DMS114 treated with DMSO at 0.1 percent for 48 hours (cell line): ENCODE measurements at regions not wholly inside any gene's neighbourhood (a gene's known extent, or its start where the extent isn't known, plus 50 kb on each side); places are given as distances from the start of the nearest gene placed in this dataset.

ENCODE experiments used
- DNase-seq: peaks from one replicate; lab custom pipeline; 2025; ENCODE audit not compliant: unreplicated experiment; lab: John Stamatoyannopoulos, UW

- DNase-seq, result no peak
These were observed 290.6 kb upstream of the GHITM start for GRCh38 chr10:83848677-83849076.

GRCh38 chr10:83849150-83849549 lies 290.2 kb upstream of the GHITM start:
- no peak for DNase-seq

GRCh38 chr10:83852146-83852545 lies 287.2 kb upstream of the GHITM start:
- no peak for DNase-seq

GRCh38 chr10:83862723-83863122 lies 276.6 kb upstream of the GHITM start:
- DNase-seq, result no peak

GRCh38 chr10:83863283-83863966 lies 275.9 kb upstream of the GHITM start:
- no peak for DNase-seq

GRCh38 chr10:83869898-83870297 lies 269.4 kb upstream of the GHITM start:
- DNase-seq, result no peak

GRCh38 chr10:83871187-83872081 lies 267.9 kb upstream of the GHITM start:
- peak; percentile 57 for DNase-seq

GRCh38 chr10:83880252-83880791 lies 259.0 kb upstream of the GHITM start:
- no peak for DNase-seq

- no peak for DNase-seq
These were observed 257.6 kb upstream of the GHITM start for GRCh38 chr10:83881661-83882060.

- no peak for DNase-seq
These were observed 252.4 kb upstream of the GHITM start for GRCh38 chr10:83886871-83887270.

GRCh38 chr10:83892737-83893136 lies 246.6 kb upstream of the GHITM start:
- DNase-seq, result no peak

- DNase-seq, result no peak
These were observed 243.1 kb upstream of the GHITM start for GRCh38 chr10:83896219-83896618.

- no peak for DNase-seq
These were observed 241.7 kb upstream of the GHITM start for GRCh38 chr10:83897626-83898025.

- DNase-seq, result no peak
These were observed 230.8 kb upstream of the GHITM start for GRCh38 chr10:83908506-83908905.

GRCh38 chr10:83909001-83909400 lies 230.3 kb upstream of the GHITM start:
- DNase-seq, result no peak

- no peak for DNase-seq
These were observed 223.5 kb upstream of the GHITM start for GRCh38 chr10:83915801-83916200.

GRCh38 chr10:83917537-83918506 lies 221.5 kb upstream of the GHITM start:
- DNase-seq, result no peak

- no peak for DNase-seq
These were observed 220.1 kb upstream of the GHITM start for GRCh38 chr10:83919187-83919586.

- no peak for DNase-seq
These were observed 217.1 kb upstream of the GHITM start for GRCh38 chr10:83921984-83922860.

- no peak for DNase-seq
These were observed 214.2 kb upstream of the GHITM start for GRCh38 chr10:83925133-83925532.
